ENCODE measurements at regions not wholly inside any gene's neighbourhood (a gene's known extent, or its start where the extent isn't known, plus 50 kb on each side); places are given as distances from the start of the nearest gene placed in this dataset.
"Not testable (repeated sequence)": the region's sequence is repeated elsewhere in the genome, so short reads cannot be mapped to it uniquely, and the experiment has no call there.

DNA sequence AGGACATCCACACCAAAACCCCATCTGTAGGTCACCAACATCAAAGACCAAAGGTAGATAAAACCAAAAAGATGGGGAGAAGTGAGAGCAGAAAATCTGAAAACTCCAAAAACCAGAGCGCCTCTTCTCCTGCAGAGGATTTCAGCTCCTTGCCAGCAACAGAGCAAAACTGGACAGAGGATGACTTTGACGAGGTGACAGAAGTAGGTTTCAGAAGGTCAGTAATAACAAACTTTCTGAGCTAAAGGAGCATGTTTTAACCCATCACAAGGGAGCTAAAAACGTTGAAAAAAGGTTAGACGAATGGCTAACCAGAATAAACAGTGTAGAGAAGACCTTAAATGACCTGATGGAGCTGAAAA is 142.9 kb upstream of the FBXL7 start:
- H4K8ac ChIP-seq (ENCODE audit: low read depth in 2 of 2, low read length in 2 of 2); H2BK15ac ChIP-seq (ENCODE audit: low read depth, low read length); H2BK120ac ChIP-seq (ENCODE audit: low read depth, low read length); H3K79me1 ChIP-seq (ENCODE audit: low read depth in 1 of 2, low read length in 2 of 2); H3K9me1 ChIP-seq (ENCODE audit: insufficient read depth, low read length); intact Hi-C loops (cut with micrococcal nuclease); H2AFZ ChIP-seq (replicated peaks; ENCODE audit: low read length, poor library complexity); H3K4me3 ChIP-seq (ENCODE audit: insufficient read depth, low read depth, low read length); H3K9me3 ChIP-seq (ENCODE audit: control insufficient read depth, insufficient read depth, low read length); H3K56ac ChIP-seq (ENCODE audit: extremely low read depth, insufficient read depth, low read length); H3K4me2 ChIP-seq (ENCODE audit: low read depth, low read length); BruUV-seq (replicated peaks); H3K14ac ChIP-seq (replicated peaks; ENCODE audit: low read depth, low read length); H3K4me1 ChIP-seq (ENCODE audit: control insufficient read depth, insufficient read depth, low read length); H4K20me1 ChIP-seq (ENCODE audit: insufficient read depth, low read length); H2AK9ac ChIP-seq (replicated peaks; ENCODE audit: low read depth, low read length, poor library complexity); ATAC-seq (ENCODE audit: low read depth); H3K9ac ChIP-seq (ENCODE audit: low read depth, low read length); DNase-seq; H3K27ac ChIP-seq (ENCODE audit: insufficient read depth, low read length); H2BK20ac ChIP-seq (ENCODE audit: low read depth, low read length); POLR2A ChIA-PET (ENCODE audit: unreplicated experiment); H3K23ac ChIP-seq (ENCODE audit: low read depth, low read length); H3K4ac ChIP-seq (ENCODE audit: low read depth, low read length); H3K36me3 ChIP-seq (ENCODE audit: control insufficient read depth, insufficient read depth, low read length); H2AK5ac ChIP-seq (ENCODE audit: low read depth, low read length); H4K5ac ChIP-seq (ENCODE audit: low read depth, low read length); in situ Hi-C loops (cut with MboI; ENCODE audit: low sequenced_read_pairs); H2BK5ac ChIP-seq (ENCODE audit: low read depth, low read length, poor library complexity, severe bottlenecking); CTCF ChIA-PET; H3K27me3 ChIP-seq (ENCODE audit: control insufficient read depth, insufficient read depth, low read length); dilution Hi-C loops (cut with HindIII; ENCODE audit: low sequenced_read_pairs, unreplicated experiment); H3K18ac ChIP-seq (ENCODE audit: low read depth, low read length); H4K91ac ChIP-seq (ENCODE audit: insufficient read depth, low read depth, low read length): not testable (repeated sequence)
- WGBS, 2 experiments (ENCODE audit: extremely low coverage in 2 of 2, insufficient read length in 1 of 2) = 0% methylated on average over 1 of the region's 4 CpGs; no CpG with 5 or more reads in 1 of the 2 experiments

DNA sequence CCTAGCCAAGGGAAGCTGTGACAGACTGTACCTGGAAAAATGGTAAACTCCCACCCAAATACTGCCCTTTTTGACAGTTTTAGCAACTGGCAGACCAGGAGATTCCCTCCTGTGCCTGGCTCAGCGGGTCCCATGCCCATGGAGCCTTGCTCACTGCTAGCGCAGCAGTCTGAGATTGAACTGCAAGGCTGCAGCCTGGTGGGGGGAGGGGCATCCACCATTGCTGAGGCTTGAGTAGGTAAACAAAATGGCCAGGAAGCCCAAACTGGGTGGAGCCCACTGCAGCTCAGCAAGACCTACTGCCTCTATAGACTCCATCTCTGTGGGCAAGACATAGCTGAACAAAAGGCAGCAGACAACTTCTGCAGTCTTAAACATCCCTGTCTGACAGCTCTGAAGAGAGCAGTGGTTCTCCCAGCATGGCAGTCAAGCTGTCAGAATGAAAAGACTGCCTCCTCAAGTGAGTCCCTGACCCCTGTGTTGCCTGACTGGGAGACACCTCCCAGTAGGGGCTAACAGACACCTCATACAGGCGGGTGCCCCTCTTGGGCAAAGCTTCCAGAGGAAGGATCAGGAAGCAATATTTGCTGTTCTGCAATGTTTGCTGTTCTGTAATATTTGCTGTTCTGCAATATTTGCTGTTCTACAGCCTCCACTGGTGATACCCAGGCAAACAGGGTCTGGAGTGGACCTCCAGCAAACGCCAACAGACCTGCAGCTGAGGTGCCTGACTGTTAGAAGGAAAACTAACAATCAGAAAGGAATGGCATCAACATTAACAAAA is 143.5 kb upstream of the FBXL7 start:
- H3K36me3 ChIP-seq (ENCODE audit: control insufficient read depth, insufficient read depth, low read length); H3K9ac ChIP-seq (ENCODE audit: low read depth, low read length); H3K9me1 ChIP-seq (ENCODE audit: insufficient read depth, low read length); H3K4me1 ChIP-seq (ENCODE audit: control insufficient read depth, insufficient read depth, low read length); H3K9me3 ChIP-seq (ENCODE audit: control insufficient read depth, insufficient read depth, low read length); H2AK5ac ChIP-seq (ENCODE audit: low read depth, low read length); H4K5ac ChIP-seq (ENCODE audit: low read depth, low read length); H2AK9ac ChIP-seq (replicated peaks; ENCODE audit: low read depth, low read length, poor library complexity); H4K8ac ChIP-seq (ENCODE audit: low read depth in 2 of 2, low read length in 2 of 2); H3K79me1 ChIP-seq (ENCODE audit: low read depth in 1 of 2, low read length in 2 of 2); ATAC-seq (ENCODE audit: low read depth); H3K27ac ChIP-seq (ENCODE audit: insufficient read depth, low read length); H4K20me1 ChIP-seq (ENCODE audit: insufficient read depth, low read length); H4K91ac ChIP-seq (ENCODE audit: insufficient read depth, low read depth, low read length); H2BK120ac ChIP-seq (ENCODE audit: low read depth, low read length); H2AFZ ChIP-seq (replicated peaks; ENCODE audit: low read length, poor library complexity); H3K23ac ChIP-seq (ENCODE audit: low read depth, low read length); H3K27me3 ChIP-seq (ENCODE audit: control insufficient read depth, insufficient read depth, low read length); H2BK20ac ChIP-seq (ENCODE audit: low read depth, low read length); H3K18ac ChIP-seq (ENCODE audit: low read depth, low read length); H3K4me3 ChIP-seq (ENCODE audit: insufficient read depth, low read depth, low read length); intact Hi-C loops (cut with micrococcal nuclease); in situ Hi-C loops (cut with MboI; ENCODE audit: low sequenced_read_pairs); H3K4ac ChIP-seq (ENCODE audit: low read depth, low read length); H3K14ac ChIP-seq (replicated peaks; ENCODE audit: low read depth, low read length); H3K4me2 ChIP-seq (ENCODE audit: low read depth, low read length); H2BK15ac ChIP-seq (ENCODE audit: low read depth, low read length); H2BK5ac ChIP-seq (ENCODE audit: low read depth, low read length, poor library complexity, severe bottlenecking); DNase-seq; POLR2A ChIA-PET (ENCODE audit: unreplicated experiment); H3K56ac ChIP-seq (ENCODE audit: extremely low read depth, insufficient read depth, low read length); dilution Hi-C loops (cut with HindIII; ENCODE audit: low sequenced_read_pairs, unreplicated experiment); BruUV-seq (replicated peaks): not testable (repeated sequence)
- no CpG with 5 or more reads among the region's 4 CpGs for WGBS, 2 experiments (ENCODE audit: extremely low coverage in 2 of 2, insufficient read length in 1 of 2)
- CTCF ChIA-PET = interaction anchor here (0.8 kb wide), 1 partner anchor 22 kb away, joined by 3 read pairs; no protein-coding TSS in a partner anchor

Measured in IMR-90 (cell line).